HepG2 (cell line): ENCODE measurements at regions not wholly inside any gene's neighbourhood (a gene's known extent, or its start where the extent isn't known, plus 50 kb on each side); places are given as distances from the start of the nearest gene placed in this dataset.
"Not testable (repeated sequence)": the region's sequence is repeated elsewhere in the genome, so short reads cannot be mapped to it uniquely, and the experiment has no call there.

ENCODE experiments used
- ATAC-seq: fragments of 200-7000 bp; cut with Tn5 transposase; 3 replicates; pipeline ENCODE4 v1.9.1; 2020; ENCODE audit warnings: mild to moderate bottlenecking, moderate library complexity
- BruUV-seq: library from RNA; stranded (reverse); fragments of 400-500 nt; replicated peaks from 2 replicates; lab custom pipeline; 2021; lab: Mats Ljungman, UMichigan
- CTCF ChIA-PET: fragments of 300-600 bp; formaldehyde crosslinking; extraction: SDS; loops from one replicate; lab custom pipeline; 2021; ENCODE audit warnings: low total read pairs, inconsistent platforms, low intra/inter-chr PET ratio; lab: Yijun Ruan, JAX
- POLR2A ChIA-PET: fragments of 350-600 bp; sonication (Branson Sonifier 250); formaldehyde crosslinking; loops from one replicate; lab custom pipeline; 2020; ENCODE audit warnings: antibody characterized with exemption, inconsistent platforms; lab: Yijun Ruan, JAX
- DNase-seq: peaks from one replicate; pipeline ENCODE4 v3.0.0-alpha.2; 2015; ENCODE audit warnings: low spot score
- FAIRE-seq: peaks from 3 replicates; lab custom pipeline; 2011; peaks lifted over from hg19 to GRCh38; lab: Jason Lieb, UNC
- H2AFZ ChIP-seq: one replicate; pipeline ENCODE4 v1.6.1; 2011; ENCODE audit warnings: low read length, inconsistent platforms
- H3K27ac ChIP-seq: fragments of 300-600 bp; 3 replicates; pipeline ENCODE4 v1.8.0; 2011; ENCODE audit warnings: mixed run types, mild to moderate bottlenecking, mixed read lengths, low read length, inconsistent platforms; ENCODE audit not compliant: insufficient read depth; ENCODE audit errors: extremely low read length
- H3K27me3 ChIP-seq, 2 experiments: fragments of 200-600 bp in 1 of 2; 2 replicates in 1 of 2; 3 replicates in 1 of 2; pipeline versions ENCODE4 v1.6.0 to v1.8.0; 2011; ENCODE audit warnings: low read length in 2 of 2, mild to moderate bottlenecking in 2 of 2, moderate library complexity in 2 of 2, inconsistent platforms in 1 of 2; ENCODE audit not compliant: insufficient read depth in 2 of 2, control insufficient read depth in 1 of 2
- H3K36me3 ChIP-seq, 2 experiments: fragments of 200-600 bp in 1 of 2; replicated peaks in 1 of 2; 2 replicates in 1 of 2; 3 replicates in 1 of 2; pipeline versions ENCODE4 v1.5.1 to v1.8.0; 2011; ENCODE audit warnings: low read length in 2 of 2, inconsistent platforms in 1 of 2; ENCODE audit not compliant: insufficient read depth in 2 of 2, control insufficient read depth in 1 of 2
- H3K4me1 ChIP-seq: 2 replicates; pipeline ENCODE4 v1.5.1; 2012; ENCODE audit warnings: low read length, inconsistent platforms; ENCODE audit not compliant: insufficient read depth
- H3K4me2 ChIP-seq: 2 replicates; pipeline ENCODE4 v1.6.0; 2011; ENCODE audit warnings: low read depth, low read length, inconsistent platforms
- H3K4me3 ChIP-seq, 3 experiments: fragments of 200-600 bp in 1 of 3; sonication (generic), shearing (Covaris generic) in 1 of 3; replicated peaks in 1 of 3; 2 replicates each; pipeline ENCODE4 v1.5.1; 2011 to 2016; ENCODE audit warnings: low read length in 3 of 3, inconsistent platforms in 2 of 3, low read depth in 2 of 3, mild to moderate bottlenecking in 2 of 3, control low read depth in 1 of 3, mixed read lengths in 1 of 3; ENCODE audit not compliant: insufficient read depth in 1 of 3
- H3K79me2 ChIP-seq: one replicate; pipeline ENCODE4 v1.6.1; 2011; ENCODE audit warnings: low read length, inconsistent platforms; ENCODE audit not compliant: insufficient read depth
- H3K9ac ChIP-seq: 2 replicates; pipeline ENCODE4 v1.6.0; 2011; ENCODE audit warnings: mild to moderate bottlenecking, low read depth, low read length, inconsistent platforms; ENCODE audit not compliant: insufficient read depth
- H3K9me3 ChIP-seq: 2 replicates; pipeline ENCODE4 v1.5.1; 2012; ENCODE audit warnings: mild to moderate bottlenecking, low read length
- H4K20me1 ChIP-seq: 2 replicates; pipeline ENCODE4 v1.6.0; 2011; ENCODE audit warnings: inconsistent platforms, mild to moderate bottlenecking, low read length, moderate library complexity; ENCODE audit not compliant: insufficient read depth
- BRD4 ChIP-seq: sonication (generic); formaldehyde crosslinking; IDR thresholded peaks from 2 replicates; pipeline ENCODE4 v1.4.0; 2020; ENCODE audit warnings: missing genetic modification reagents
- HOXA3 ChIP-seq: sonication (generic); formaldehyde crosslinking; IDR thresholded peaks from 2 replicates; pipeline ENCODE4 v1.5.0; 2020; ENCODE audit warnings: missing genetic modification reagents
- KMT2A ChIP-seq: sonication (generic); formaldehyde crosslinking; IDR thresholded peaks from 2 replicates; pipeline ENCODE4 v1.4.0; 2020; ENCODE audit warnings: missing genetic modification reagents
- MYC ChIP-seq: sonication (generic); formaldehyde crosslinking; IDR thresholded peaks from 2 replicates; pipeline ENCODE4 v1.9.0; 2021; ENCODE audit warnings: missing genetic modification reagents, borderline replicate concordance
- SALL1 ChIP-seq: sonication (generic); formaldehyde crosslinking; IDR thresholded peaks from 2 replicates; pipeline ENCODE4 v1.8.0; 2022; ENCODE audit warnings: mild to moderate bottlenecking, missing genetic modification reagents
- STAG1 ChIP-seq: sonication (generic); formaldehyde crosslinking; IDR thresholded peaks from 2 replicates; pipeline ENCODE4 v1.4.0; 2020; ENCODE audit warnings: missing genetic modification reagents
- ZBTB38 ChIP-seq: sonication (generic); formaldehyde crosslinking; IDR thresholded peaks from 2 replicates; pipeline ENCODE4 v1.5.1; 2020; ENCODE audit warnings: mild to moderate bottlenecking, missing genetic modification reagents
- ZNF501 ChIP-seq: sonication (generic); formaldehyde crosslinking; IDR thresholded peaks from 2 replicates; pipeline ENCODE4 v1.5.1; 2020; ENCODE audit warnings: mild to moderate bottlenecking, moderate library complexity, missing genetic modification reagents
- ZNF598 ChIP-seq: sonication (generic); formaldehyde crosslinking; IDR thresholded peaks from 2 replicates; pipeline ENCODE4 v1.5.1; 2020; ENCODE audit warnings: mild to moderate bottlenecking, missing genetic modification reagents, borderline replicate concordance
- ZNF891 ChIP-seq: sonication (generic); formaldehyde crosslinking; IDR thresholded peaks from 2 replicates; pipeline ENCODE4 v1.5.0; 2020; ENCODE audit warnings: mild to moderate bottlenecking, missing genetic modification reagents
- ZSCAN29 ChIP-seq: sonication (generic); formaldehyde crosslinking; conservative IDR thresholded peaks from 2 replicates; pipeline ENCODE4 v1.4.0; 2020; ENCODE audit warnings: mild to moderate bottlenecking, missing genetic modification reagents
- WGBS: methylation state at CpG from one replicate; pipeline ENCODE4 v1.1.6; 2017; ENCODE audit warnings: low lambda C conversion rate; 5-methylcytosine and 5-hydroxymethylcytosine counted together
- in situ Hi-C: cut with HindIII; loops from 2 replicates; pipeline ENCODE4 v1.10.0; 2017; ENCODE audit warnings: low pct_unique_long_range_greater_than_20kb; ENCODE audit not compliant: extremely low pct_ligation_motif_present
- intact Hi-C: fragments of 100-400 bp; cut with micrococcal nuclease; formaldehyde crosslinking; loops from one replicate; pipeline ENCODE4 v1.10.0; 2022; ENCODE audit not compliant: unreplicated experiment
- TF ChIP-seq, protein P1 (sequence below): sonication (generic); formaldehyde crosslinking; IDR thresholded peaks from 2 replicates; pipeline ENCODE4 v1.8.1; 2023; ENCODE audit warnings: mild to moderate bottlenecking, inconsistent platforms, moderate library complexity, missing genetic modification reagents, borderline replicate concordance
- TF ChIP-seq, protein P2 (sequence below): sonication (generic); formaldehyde crosslinking; IDR thresholded peaks from 2 replicates; pipeline ENCODE4 v1.5.0; 2020; ENCODE audit warnings: mild to moderate bottlenecking, missing genetic modification reagents, moderate library complexity
- TF ChIP-seq, protein P3 (sequence below): sonication (generic); formaldehyde crosslinking; IDR thresholded peaks from 2 replicates; pipeline ENCODE4 v1.5.1; 2020; ENCODE audit warnings: mild to moderate bottlenecking, moderate library complexity, missing genetic modification reagents
- TF ChIP-seq, protein P4 (sequence below): sonication (generic); formaldehyde crosslinking; IDR thresholded peaks from 2 replicates; pipeline ENCODE4 v1.5.1; 2020; ENCODE audit warnings: mild to moderate bottlenecking, missing genetic modification reagents, moderate library complexity

DNA sequence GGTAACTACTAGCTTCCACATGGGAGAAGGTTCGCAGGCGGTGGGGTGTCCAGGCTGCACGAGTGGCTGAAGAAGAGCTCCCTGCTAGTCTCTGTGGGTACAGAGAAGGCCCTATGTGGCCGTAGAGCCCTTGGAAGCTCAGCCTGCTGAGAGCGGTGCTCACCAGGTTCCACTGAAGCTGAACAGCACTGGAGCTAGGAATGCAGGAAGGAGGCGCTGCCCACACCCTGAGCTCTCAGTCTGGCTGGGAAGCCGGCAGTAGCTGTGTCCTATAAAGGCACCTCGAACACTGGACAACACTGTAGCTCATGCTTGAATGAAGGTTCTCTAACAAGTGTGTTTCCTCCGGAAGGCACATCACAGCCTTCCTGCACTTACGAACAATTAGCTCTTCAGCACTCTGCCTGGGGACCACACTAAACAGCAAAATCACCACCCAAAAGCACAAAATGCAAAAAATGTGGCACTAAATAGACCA, 64.6 kb downstream of the SOWAHC start:
- intact Hi-C loops, H3K79me2 ChIP-seq, H3K27me3 ChIP-seq, in situ Hi-C loops, CTCF ChIA-PET, H4K20me1 ChIP-seq, BruUV-seq, H2AFZ ChIP-seq, H3K9me3 ChIP-seq, DNase-seq, FAIRE-seq, H3K36me3 ChIP-seq: not testable (repeated sequence)
- WGBS, result 77% methylated on average over 9 of the region's 10 CpGs
- H3K9ac ChIP-seq, result peak overlapping the region; percentile 50; the same call in 1 of the 2 replicates
- peak overlapping the region; percentile 70 for H3K27ac ChIP-seq
- H3K4me3 ChIP-seq, result 0 out of 6 replicates have a peak overlapping the region, but pooled peaks of 1 of the 3 experiments have one; percentile 9
- peak overlapping the region; percentile 71 for H3K4me2 ChIP-seq
- TF ChIP-seq BRD4 (CRISPR knock-in tag) (0 out of 2 replicates have a peak, but pooled peaks have one; percentile 66), HOXA3 (CRISPR knock-in tag) (peak; percentile 48), ZNF598 (peak; percentile 41; the same call in 1 of the 2 replicates), KMT2A (0 out of 2 replicates have a peak, but pooled peaks have one; percentile 16), SALL1 (CRISPR knock-in tag) (peak; percentile 14; the same call in 1 of the 2 replicates), ZNF501 (0 out of 2 replicates have a peak, but pooled peaks have one; percentile 29), ZBTB38 (CRISPR knock-in tag) (peak; percentile 82; the same call in 1 of the 2 replicates), MYC (CRISPR knock-in tag) (0 out of 2 replicates have a peak, but pooled peaks have one; percentile 18), ZNF891 (CRISPR knock-in tag) (0 out of 2 replicates have a peak, but pooled peaks have one; percentile 32), ZSCAN29 (0 out of 2 replicates have a peak, but pooled peaks have one; percentile 21), STAG1 (peak; percentile 22; the same call in 1 of the 2 replicates)
- TF ChIP-seq, protein P1, sequence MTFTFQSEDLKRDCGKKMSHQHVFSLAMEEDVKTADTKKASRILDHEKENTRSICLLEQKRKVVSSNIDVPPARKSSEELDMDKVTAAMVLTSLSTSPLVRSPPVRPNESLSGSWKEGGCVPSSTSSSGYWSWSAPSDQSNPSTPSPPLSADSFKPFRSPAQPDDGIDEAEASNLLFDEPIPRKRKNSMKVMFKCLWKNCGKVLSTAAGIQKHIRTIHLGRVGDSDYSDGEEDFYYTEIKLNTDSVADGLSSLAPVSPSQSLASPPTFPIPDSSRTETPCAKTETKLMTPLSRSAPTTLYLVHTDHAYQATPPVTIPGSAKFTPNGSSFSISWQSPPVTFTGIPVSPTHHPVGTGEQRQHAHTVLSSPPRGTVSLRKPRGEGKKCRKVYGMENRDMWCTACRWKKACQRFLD (CRISPR knock-in tag), result 0 out of 2 replicates have a peak, but pooled peaks have one; percentile 59
- TF ChIP-seq, protein P2, sequence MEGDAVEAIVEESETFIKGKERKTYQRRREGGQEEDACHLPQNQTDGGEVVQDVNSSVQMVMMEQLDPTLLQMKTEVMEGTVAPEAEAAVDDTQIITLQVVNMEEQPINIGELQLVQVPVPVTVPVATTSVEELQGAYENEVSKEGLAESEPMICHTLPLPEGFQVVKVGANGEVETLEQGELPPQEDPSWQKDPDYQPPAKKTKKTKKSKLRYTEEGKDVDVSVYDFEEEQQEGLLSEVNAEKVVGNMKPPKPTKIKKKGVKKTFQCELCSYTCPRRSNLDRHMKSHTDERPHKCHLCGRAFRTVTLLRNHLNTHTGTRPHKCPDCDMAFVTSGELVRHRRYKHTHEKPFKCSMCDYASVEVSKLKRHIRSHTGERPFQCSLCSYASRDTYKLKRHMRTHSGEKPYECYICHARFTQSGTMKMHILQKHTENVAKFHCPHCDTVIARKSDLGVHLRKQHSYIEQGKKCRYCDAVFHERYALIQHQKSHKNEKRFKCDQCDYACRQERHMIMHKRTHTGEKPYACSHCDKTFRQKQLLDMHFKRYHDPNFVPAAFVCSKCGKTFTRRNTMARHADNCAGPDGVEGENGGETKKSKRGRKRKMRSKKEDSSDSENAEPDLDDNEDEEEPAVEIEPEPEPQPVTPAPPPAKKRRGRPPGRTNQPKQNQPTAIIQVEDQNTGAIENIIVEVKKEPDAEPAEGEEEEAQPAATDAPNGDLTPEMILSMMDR (CRISPR knock-in tag), result peak; percentile 29; the same call in 1 of the 2 replicates
- TF ChIP-seq, protein P3, sequence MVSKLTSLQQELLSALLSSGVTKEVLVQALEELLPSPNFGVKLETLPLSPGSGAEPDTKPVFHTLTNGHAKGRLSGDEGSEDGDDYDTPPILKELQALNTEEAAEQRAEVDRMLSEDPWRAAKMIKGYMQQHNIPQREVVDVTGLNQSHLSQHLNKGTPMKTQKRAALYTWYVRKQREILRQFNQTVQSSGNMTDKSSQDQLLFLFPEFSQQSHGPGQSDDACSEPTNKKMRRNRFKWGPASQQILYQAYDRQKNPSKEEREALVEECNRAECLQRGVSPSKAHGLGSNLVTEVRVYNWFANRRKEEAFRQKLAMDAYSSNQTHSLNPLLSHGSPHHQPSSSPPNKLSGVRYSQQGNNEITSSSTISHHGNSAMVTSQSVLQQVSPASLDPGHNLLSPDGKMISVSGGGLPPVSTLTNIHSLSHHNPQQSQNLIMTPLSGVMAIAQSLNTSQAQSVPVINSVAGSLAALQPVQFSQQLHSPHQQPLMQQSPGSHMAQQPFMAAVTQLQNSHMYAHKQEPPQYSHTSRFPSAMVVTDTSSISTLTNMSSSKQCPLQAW, result 0 out of 2 replicates have a peak, but pooled peaks have one; percentile 10
- TF ChIP-seq, protein P4, sequence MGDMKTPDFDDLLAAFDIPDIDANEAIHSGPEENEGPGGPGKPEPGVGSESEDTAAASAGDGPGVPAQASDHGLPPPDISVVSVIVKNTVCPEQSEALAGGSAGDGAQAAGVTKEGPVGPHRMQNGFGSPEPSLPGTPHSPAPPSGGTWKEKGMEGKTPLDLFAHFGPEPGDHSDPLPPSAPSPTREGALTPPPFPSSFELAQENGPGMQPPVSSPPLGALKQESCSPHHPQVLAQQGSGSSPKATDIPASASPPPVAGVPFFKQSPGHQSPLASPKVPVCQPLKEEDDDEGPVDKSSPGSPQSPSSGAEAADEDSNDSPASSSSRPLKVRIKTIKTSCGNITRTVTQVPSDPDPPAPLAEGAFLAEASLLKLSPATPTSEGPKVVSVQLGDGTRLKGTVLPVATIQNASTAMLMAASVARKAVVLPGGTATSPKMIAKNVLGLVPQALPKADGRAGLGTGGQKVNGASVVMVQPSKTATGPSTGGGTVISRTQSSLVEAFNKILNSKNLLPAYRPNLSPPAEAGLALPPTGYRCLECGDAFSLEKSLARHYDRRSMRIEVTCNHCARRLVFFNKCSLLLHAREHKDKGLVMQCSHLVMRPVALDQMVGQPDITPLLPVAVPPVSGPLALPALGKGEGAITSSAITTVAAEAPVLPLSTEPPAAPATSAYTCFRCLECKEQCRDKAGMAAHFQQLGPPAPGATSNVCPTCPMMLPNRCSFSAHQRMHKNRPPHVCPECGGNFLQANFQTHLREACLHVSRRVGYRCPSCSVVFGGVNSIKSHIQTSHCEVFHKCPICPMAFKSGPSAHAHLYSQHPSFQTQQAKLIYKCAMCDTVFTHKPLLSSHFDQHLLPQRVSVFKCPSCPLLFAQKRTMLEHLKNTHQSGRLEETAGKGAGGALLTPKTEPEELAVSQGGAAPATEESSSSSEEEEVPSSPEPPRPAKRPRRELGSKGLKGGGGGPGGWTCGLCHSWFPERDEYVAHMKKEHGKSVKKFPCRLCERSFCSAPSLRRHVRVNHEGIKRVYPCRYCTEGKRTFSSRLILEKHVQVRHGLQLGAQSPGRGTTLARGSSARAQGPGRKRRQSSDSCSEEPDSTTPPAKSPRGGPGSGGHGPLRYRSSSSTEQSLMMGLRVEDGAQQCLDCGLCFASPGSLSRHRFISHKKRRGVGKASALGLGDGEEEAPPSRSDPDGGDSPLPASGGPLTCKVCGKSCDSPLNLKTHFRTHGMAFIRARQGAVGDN (CRISPR knock-in tag), result peak; percentile 42; the same call in 1 of the 2 replicates
- peak; percentile 41 for ATAC-seq
- H3K4me1 ChIP-seq, result peaks cover 89% of the 10 kb centered on the region
- POLR2A ChIA-PET, result interaction anchor here (0.9 to 8.9 kb wide), 6 partner anchors 12 to 66 kb away, joined by 3 to 125 read pairs (median 11); partner anchors contain the start of genes SEPTIN10 and SOWAHC
